T-helper 22 cell (primary cell): ENCODE measurements at regions not wholly inside any gene's neighbourhood (a gene's known extent, or its start where the extent isn't known, plus 50 kb on each side); places are given as distances from the start of the nearest gene placed in this dataset.

Experiments
- DNase-seq: peaks from one replicate; pipeline ENCODE4 v3.0.0-alpha.2; 2020; ENCODE audit warnings: low read depth

GRCh38 chr5:117210796-117211195 is 636.2 kb upstream of the SEMA6A start:
- no peak for DNase-seq

DNA sequence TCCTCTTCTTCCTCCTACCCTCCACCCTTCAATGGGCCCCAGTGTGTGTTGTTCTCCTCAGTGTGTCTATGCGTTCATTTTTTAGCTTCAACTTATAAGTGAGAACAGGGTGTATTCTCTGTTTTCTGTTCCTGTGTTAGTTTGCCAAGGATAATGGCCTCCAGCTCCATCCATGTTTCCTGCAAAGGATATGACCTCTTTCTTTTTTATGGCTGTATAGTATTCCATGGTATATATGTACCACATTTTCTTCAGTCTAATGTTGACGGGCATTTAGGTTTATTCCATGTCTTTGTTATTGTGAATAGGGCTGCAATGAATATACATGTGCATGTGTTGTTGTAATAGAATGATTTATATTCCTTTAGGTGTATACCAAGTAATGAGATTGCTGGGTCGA is 634.9 kb upstream of the SEMA6A start:
- no peak for DNase-seq

DNA sequence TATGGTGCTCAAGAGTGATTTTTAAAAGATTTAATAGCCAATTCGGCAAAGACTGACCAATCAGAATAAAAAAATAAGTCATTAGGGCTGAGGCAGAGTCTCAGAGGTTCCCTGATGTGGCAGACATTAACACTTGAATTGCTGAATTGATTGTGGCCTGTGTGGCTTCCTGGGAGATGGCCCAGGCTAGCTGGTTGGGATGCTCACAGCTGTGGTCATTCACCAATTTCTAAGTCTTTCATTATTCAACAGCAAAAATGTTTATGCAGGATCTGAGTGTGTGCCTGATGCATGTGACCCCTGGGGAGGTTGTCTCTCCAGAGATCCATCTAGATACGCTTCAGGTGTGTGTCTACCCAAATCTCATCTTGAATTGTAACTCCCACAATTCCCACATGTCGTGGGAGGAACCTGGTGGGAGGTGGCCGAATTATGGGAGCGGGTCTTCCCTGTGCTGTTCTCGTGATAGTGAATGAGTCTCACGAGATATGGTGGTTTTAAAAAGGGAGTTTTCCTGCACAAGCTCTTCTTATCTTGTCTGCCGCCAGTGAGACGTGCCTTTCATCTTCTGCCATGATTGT is 632.6 kb upstream of the SEMA6A start:
- no peak for DNase-seq

DNA sequence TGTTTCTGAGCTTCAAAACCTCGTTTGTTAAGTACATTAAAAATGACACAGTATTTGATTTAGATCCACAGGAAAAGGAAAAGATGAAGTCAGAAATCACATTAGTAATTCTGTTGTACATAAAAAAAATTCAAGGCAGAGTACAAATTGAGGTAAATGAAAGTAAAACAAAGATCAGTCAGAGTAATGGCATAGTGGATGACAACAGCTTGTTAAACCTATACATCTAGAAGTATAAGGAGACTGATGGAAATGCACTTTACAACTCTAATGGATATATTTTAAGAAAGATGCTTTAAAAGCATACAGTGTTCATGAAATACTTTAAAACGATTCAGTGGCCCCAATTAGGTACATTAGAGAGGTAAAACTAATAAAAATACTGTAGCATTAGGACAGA is 631.3 kb upstream of the SEMA6A start:
- DNase-seq, result no peak

- no peak for DNase-seq
These were observed 630.6 kb upstream of the SEMA6A start for GRCh38 chr5:117204926-117205869.

GRCh38 chr5:117204404-117204803 is 629.8 kb upstream of the SEMA6A start:
- no peak for DNase-seq

DNA sequence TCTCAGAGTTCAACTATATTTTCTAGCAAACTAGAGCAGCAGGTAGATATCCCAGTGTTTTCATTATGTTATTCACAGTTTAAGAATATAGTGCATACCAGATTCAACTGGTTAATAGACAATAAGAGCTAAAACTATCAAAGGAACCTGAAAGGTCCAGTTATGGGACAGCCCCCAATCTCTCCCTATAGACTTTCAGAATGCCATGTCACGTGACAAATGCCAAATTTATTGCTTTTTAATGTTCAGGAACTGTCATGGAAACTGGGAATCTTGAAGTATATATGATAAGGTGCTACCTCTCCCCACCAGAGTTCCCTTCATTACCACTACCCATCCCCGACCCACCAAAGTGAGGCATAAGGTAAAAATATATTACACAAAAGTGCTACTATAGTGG is 629.0 kb upstream of the SEMA6A start:
- DNase-seq, result no peak

DNA sequence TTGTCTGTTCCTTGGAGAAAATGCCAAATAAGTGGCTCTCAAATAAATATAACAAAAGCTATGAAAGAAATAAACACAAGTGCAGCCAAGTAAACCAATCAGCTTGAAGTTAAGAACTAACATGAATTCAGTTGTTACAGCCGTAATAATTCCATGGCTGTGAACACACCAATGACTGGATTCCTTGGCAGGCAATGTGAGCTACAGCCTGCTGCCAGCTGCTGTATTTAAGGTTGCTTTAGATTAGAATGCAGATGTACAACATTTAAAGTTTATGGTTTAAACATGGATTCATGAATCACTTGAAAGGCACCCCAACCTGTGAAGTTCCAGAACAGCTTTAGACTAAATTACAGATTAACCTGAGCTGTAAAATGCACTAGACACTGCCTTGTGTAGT is 626.4 kb upstream of the SEMA6A start:
- no peak for DNase-seq

DNA sequence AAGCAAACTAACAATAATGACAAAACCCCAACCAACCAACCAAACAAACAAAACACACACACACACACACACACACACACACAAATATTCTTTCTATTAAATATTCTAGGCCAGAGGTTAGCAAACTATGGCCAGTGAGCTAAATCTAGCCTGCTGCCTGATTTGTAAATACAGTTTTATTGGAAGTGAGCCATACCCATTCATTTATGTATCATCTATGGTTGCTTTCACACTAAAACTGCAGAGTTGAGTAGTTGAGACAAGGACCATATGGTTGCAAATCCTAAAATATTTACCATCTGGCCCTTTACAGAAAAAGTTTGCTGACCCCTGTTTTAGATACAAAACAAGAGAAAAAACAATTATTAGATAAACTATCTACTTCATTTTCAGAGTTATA is 620.5 kb upstream of the SEMA6A start:
- DNase-seq, result no peak

- DNase-seq, result no peak
These were observed 616.6 kb upstream of the SEMA6A start for GRCh38 chr5:117191251-117191650.

GRCh38 chr5:117189784-117190183 is 615.2 kb upstream of the SEMA6A start:
- no peak for DNase-seq

DNA sequence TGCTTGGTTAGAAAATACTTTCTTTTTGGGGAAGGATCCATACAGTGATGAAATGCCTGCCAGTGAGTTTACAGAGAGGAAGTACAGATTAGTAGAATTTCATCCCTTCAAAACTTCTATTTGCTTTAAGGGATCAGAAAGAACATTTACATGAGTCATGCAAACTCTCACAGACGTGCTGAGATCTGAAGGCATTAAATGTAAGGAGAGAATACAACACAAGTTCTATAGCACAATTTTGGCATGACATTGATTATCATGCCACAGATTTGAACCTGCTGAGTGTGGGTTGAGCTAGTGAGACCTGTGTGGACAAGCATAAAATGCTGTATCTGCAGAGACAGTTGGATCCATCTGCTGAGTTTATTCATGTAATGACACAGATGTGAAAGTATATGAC is 613.6 kb upstream of the SEMA6A start:
- DNase-seq, result no peak

GRCh38 chr5:117186751-117187150 is 612.1 kb upstream of the SEMA6A start:
- DNase-seq, result no peak

DNA sequence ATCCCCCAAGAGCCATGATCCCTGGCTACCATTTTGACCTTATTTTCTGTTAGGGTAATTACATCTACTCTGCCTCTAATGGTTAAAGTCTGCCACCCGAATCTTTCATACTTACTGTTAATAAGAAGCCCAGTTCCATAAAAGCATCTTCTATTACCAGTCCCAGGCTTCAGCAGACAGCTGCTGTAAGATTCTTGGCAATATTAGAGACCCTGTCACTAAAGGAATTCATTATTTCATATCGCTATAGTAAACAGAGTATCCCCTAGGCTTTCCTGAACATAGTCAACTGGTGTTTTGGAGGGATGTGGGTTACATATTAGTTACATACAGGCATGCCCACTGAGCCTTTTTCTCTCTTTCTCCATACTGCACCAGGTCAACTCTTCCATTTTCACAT is 608.7 kb upstream of the SEMA6A start:
- DNase-seq, result no peak

GRCh38 chr5:117182104-117182503 is 607.5 kb upstream of the SEMA6A start:
- no peak for DNase-seq

DNA sequence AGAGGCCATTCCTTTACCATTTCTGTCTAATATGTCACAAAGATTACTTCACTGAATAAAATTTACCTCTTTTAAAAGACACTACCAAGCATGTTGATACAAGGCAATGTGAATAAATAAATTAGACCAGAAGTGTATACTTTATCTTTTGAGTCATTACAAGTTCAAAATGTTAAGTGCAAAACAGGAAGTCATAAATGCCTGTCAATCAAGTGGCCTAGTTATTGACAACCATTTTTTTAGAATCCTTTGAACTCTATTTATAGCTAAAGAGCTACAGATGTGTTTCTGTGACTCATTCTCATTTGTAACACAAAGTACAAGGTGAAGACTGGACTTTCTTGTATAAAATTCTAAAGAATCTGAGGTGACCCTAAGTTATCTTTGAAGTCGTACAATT is 602.7 kb upstream of the SEMA6A start:
- DNase-seq, result no peak

- no peak for DNase-seq
These were observed 590.4 kb upstream of the SEMA6A start for GRCh38 chr5:117165068-117165467.

GRCh38 chr5:117161718-117162335 is 587.2 kb upstream of the SEMA6A start:
- DNase-seq, result no peak

GRCh38 chr5:117160391-117160790 is 585.8 kb upstream of the SEMA6A start:
- no peak for DNase-seq

GRCh38 chr5:117149312-117149711 is 574.7 kb upstream of the SEMA6A start:
- no peak for DNase-seq

GRCh38 chr5:117144086-117144485 is 569.5 kb upstream of the SEMA6A start:
- DNase-seq, result no peak

GRCh38 chr5:117143406-117143805 is 568.8 kb upstream of the SEMA6A start:
- DNase-seq, result no peak

DNA sequence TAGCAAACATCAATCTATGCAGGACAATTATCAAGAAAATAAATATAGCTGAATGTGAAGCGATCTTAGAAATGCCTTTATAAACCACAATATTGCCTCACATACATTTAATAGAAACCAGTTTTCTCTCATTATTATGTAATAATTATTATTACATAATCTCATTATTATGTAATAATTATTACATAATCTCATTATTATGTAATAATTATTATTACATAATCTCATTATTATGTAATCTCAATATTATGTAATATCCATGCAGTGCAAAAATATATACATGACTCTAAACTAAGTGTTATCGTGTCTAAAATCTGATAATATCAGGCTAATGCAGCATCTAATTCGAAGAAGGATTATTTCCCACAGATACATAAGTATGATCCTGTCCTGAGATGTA is 563.9 kb upstream of the SEMA6A start:
- no peak for DNase-seq
